Esophagus squamous epithelium (tissue), 4 donors: ENCODE measurements at regions not wholly inside any gene's neighbourhood (a gene's known extent, or its start where the extent isn't known, plus 50 kb on each side); places are given as distances from the start of the nearest gene placed in this dataset.

Experiments
- CTCF ChIP-seq, 6 experiments: fragments of 450-650 bp in 4 of 6; fragments of 200-600 bp in 2 of 6; sonication (generic) in 2 of 6; IDR thresholded peaks; one replicate each; pipeline ENCODE4 v1.5.1; 2016 to 2019; ENCODE audit warnings: antibody characterized with exemption in 6 of 6, mild to moderate bottlenecking in 4 of 6, moderate library complexity in 4 of 6
- POLR2A ChIP-seq, 4 donors: fragments of 450-650 bp; IDR thresholded peaks; one replicate each; pipeline ENCODE4 v1.6.1; 2017; ENCODE audit warnings: antibody characterized with exemption in 4 of 4, mild to moderate bottlenecking in 4 of 4, moderate library complexity in 3 of 4

- no peak for TF ChIP-seq CTCF (IDR thresholded peaks at IDR 0.05)
- TF ChIP-seq POLR2A (IDR thresholded peaks at IDR 0.05) = no peak
Observed at GRCh38 chr21:31505975-31506374, 153.5 kb upstream of the SOD1 start.
